GM12878 (cell line): ENCODE measurements at regions not wholly inside any gene's neighbourhood (a gene's known extent, or its start where the extent isn't known, plus 50 kb on each side); places are given as distances from the start of the nearest gene placed in this dataset.

Source experiments
- ATAC-seq: fragments of 200-7000 bp; cut with Tn5 transposase; 3 replicates; pipeline ENCODE4 v1.9.1; 2020; ENCODE audit warnings: mild to moderate bottlenecking, moderate library complexity
- BruUV-seq: library from RNA; stranded (reverse); fragments of 400-500 nt; replicated peaks from 2 replicates; lab custom pipeline; 2021; lab: Mats Ljungman, UMichigan
- CTCF ChIA-PET: fragments of 300-600 bp; sonication (Branson Sonifier 250); formaldehyde crosslinking; extraction: SDS; loops from one replicate; lab custom pipeline; 2021; ENCODE audit warnings: inconsistent platforms; lab: Yijun Ruan, JAX
- POLR2A ChIA-PET: fragments of 350-600 bp; formaldehyde crosslinking; extraction: SDS; loops from one replicate; lab custom pipeline; 2021; ENCODE audit warnings: inconsistent platforms; lab: Charles Lee
- RAD21 ChIA-PET: fragments of 300-600 bp; sonication (Branson Sonifier 250); formaldehyde crosslinking; loops from one replicate; lab custom pipeline; 2023; ENCODE audit warnings: antibody characterized with exemption; ENCODE audit not compliant: unreplicated experiment; lab: Charles Lee
- SMC1A ChIA-PET: fragments of 300-600 bp; sonication (Branson Sonifier 250); formaldehyde crosslinking; loops from one replicate; lab custom pipeline; 2023; ENCODE audit not compliant: unreplicated experiment, uncharacterized antibody; lab: Charles Lee
- DNase-seq: peaks from one replicate; pipeline ENCODE4 v3.0.0-alpha.2; 2011; ENCODE audit warnings: low read depth, low spot score
- FAIRE-seq: peaks from 3 replicates; lab custom pipeline; 2011; peaks lifted over from hg19 to GRCh38; lab: Jason Lieb, UNC
- H2AFZ ChIP-seq: 2 replicates; pipeline ENCODE4 v1.6.0; 2011; ENCODE audit warnings: low read depth, low read length, control low read depth; ENCODE audit not compliant: control insufficient read depth
- H3K27ac ChIP-seq: 2 replicates; pipeline ENCODE4 v1.5.1; 2011; ENCODE audit warnings: control low read depth; ENCODE audit not compliant: control insufficient read depth, insufficient read depth
- H3K27me3 ChIP-seq, 2 experiments: replicated peaks in 1 of 2; 2 replicates each; pipeline versions ENCODE4 v1.6.0 to v1.6.1; 2011; ENCODE audit warnings: low read length in 1 of 2; ENCODE audit not compliant: control insufficient read depth in 2 of 2, insufficient read depth in 2 of 2
- H3K36me3 ChIP-seq, 2 experiments: 2 replicates each; pipeline ENCODE4 v1.5.1; 2011; ENCODE audit warnings: low read length in 1 of 2; ENCODE audit not compliant: control insufficient read depth in 2 of 2, insufficient read depth in 2 of 2
- H3K4me1 ChIP-seq: 2 replicates; pipeline ENCODE4 v1.6.1; 2011; ENCODE audit warnings: mild to moderate bottlenecking, low read length, moderate library complexity, mixed read lengths; ENCODE audit not compliant: control insufficient read depth, insufficient read depth
- H3K4me2 ChIP-seq: 2 replicates; pipeline ENCODE4 v1.6.0; 2011; ENCODE audit warnings: control low read depth; ENCODE audit not compliant: control insufficient read depth, insufficient read depth
- H3K4me3 ChIP-seq: fragments of 200-600 bp; sonication (generic); 2 replicates; pipeline ENCODE4 v1.5.1; 2016
- H3K79me2 ChIP-seq: 2 replicates; pipeline ENCODE4 v1.6.0; 2011; ENCODE audit warnings: low read length; ENCODE audit not compliant: control insufficient read depth, insufficient read depth
- H3K9ac ChIP-seq: 2 replicates; pipeline ENCODE4 v1.8.0; 2011; ENCODE audit warnings: low read length, control low read depth, mixed read lengths; ENCODE audit not compliant: control insufficient read depth, insufficient read depth
- H3K9me3 ChIP-seq: replicated peaks from 3 replicates; pipeline ENCODE4 v1.5.1; 2011; ENCODE audit warnings: mild to moderate bottlenecking, low read length; ENCODE audit not compliant: control insufficient read depth, insufficient read depth
- H4K20me1 ChIP-seq: 2 replicates; pipeline ENCODE4 v1.6.0; 2011; ENCODE audit not compliant: control insufficient read depth, insufficient read depth
- ATF7 ChIP-seq: fragments of 450-650 bp; IDR thresholded peaks from 2 replicates; pipeline ENCODE4 v1.6.1; 2016; ENCODE audit warnings: low read depth, mild to moderate bottlenecking
- CREB1 ChIP-seq: IDR thresholded peaks from 2 replicates; pipeline ENCODE4 v1.6.1; 2012; ENCODE audit warnings: low read depth, mild to moderate bottlenecking, inconsistent platforms
- CREM ChIP-seq: IDR thresholded peaks from 2 replicates; pipeline ENCODE4 v1.6.1; 2014; ENCODE audit warnings: antibody characterized with exemption, low read depth
- HCFC1 ChIP-seq: fragments of 150-350 bp; IDR thresholded peaks from 2 replicates; pipeline ENCODE4 v1.6.1; 2014; ENCODE audit warnings: low read length
- IKZF1 ChIP-seq: fragments of 450-650 bp; conservative IDR thresholded peaks from 2 replicates; pipeline ENCODE4 v1.6.1; 2017; ENCODE audit warnings: antibody characterized with exemption, mild to moderate bottlenecking
- IRF4 ChIP-seq: IDR thresholded peaks from 2 replicates; pipeline ENCODE4 v1.6.1; 2011; ENCODE audit warnings: low read depth, low read length
- NRF1 ChIP-seq: conservative IDR thresholded peaks from 2 replicates; pipeline ENCODE4 v1.6.1; 2011; ENCODE audit warnings: mild to moderate bottlenecking, low read depth, low read length, improper control_type of control experiment
- PAX5 ChIP-seq: IDR thresholded peaks from 2 replicates; pipeline ENCODE4 v1.6.1; 2011; ENCODE audit warnings: low read depth, low read length, borderline replicate concordance
- POLR2A ChIP-seq: IDR thresholded peaks from 2 replicates; pipeline ENCODE4 v1.6.1; 2011; ENCODE audit warnings: low read depth, mild to moderate bottlenecking, low read length
- RAD21 ChIP-seq: IDR thresholded peaks from 2 replicates; pipeline ENCODE4 v1.6.1; 2011; ENCODE audit warnings: mild to moderate bottlenecking, low read depth, low read length, moderate library complexity; ENCODE audit not compliant: insufficient read depth
- RBBP5 ChIP-seq: fragments of 200-600 bp; sonication (generic); conservative IDR thresholded peaks from 2 replicates; pipeline ENCODE4 v1.6.1; 2016
- RELA ChIP-seq: fragments of 450-650 bp; IDR thresholded peaks from 2 replicates; pipeline ENCODE4 v1.8.0; 2014; ENCODE audit warnings: borderline replicate concordance; ENCODE audit not compliant: partially characterized antibody
- SMC3 ChIP-seq: IDR thresholded peaks from 2 replicates; pipeline ENCODE4 v1.6.1; 2011; ENCODE audit warnings: low read length, improper control_type of control experiment, borderline replicate concordance
- SRF ChIP-seq, 2 experiments: IDR thresholded peaks; 2 replicates each; pipeline ENCODE4 v1.6.1; 2011; ENCODE audit warnings: low read depth in 2 of 2, low read length in 2 of 2, mild to moderate bottlenecking in 1 of 2, moderate library complexity in 1 of 2
- TCF3 ChIP-seq: IDR thresholded peaks from 2 replicates; pipeline ENCODE4 v1.6.1; 2012; ENCODE audit warnings: low read depth, mild to moderate bottlenecking, low read length, borderline replicate concordance; ENCODE audit not compliant: insufficient read depth
- YY1 ChIP-seq: IDR thresholded peaks from 2 replicates; pipeline ENCODE4 v1.6.1; 2011; ENCODE audit warnings: low read depth, mild to moderate bottlenecking, low read length
- ZNF217 ChIP-seq: fragments of 450-650 bp; IDR thresholded peaks from 2 replicates; pipeline ENCODE4 v1.6.1; 2017; ENCODE audit warnings: antibody characterized with exemption, mild to moderate bottlenecking
- WGBS: methylation state at CpG from one replicate; pipeline ENCODE4 v1.1.6; 2016; ENCODE audit warnings: low lambda C conversion rate; ENCODE audit not compliant: insufficient replicate concordance, insufficient coverage; ENCODE audit errors: missing lambda C conversion rate; 5-methylcytosine and 5-hydroxymethylcytosine counted together
- in situ Hi-C: fragments of 300-500 bp; cut with MboI; formaldehyde crosslinking; loops from 9 replicates; pipeline ENCODE4 v1.14.3; 2018; ENCODE audit warnings: mixed read lengths
- intact Hi-C: fragments of 100-400 bp; cut with micrococcal nuclease; formaldehyde crosslinking; loops from one replicate; pipeline ENCODE4 v1.14.2; 2022; ENCODE audit not compliant: unreplicated experiment
- TF ChIP-seq, protein P1 (sequence below): fragments of 450-650 bp; IDR thresholded peaks from 2 replicates; pipeline ENCODE4 v1.6.1; 2018; ENCODE audit warnings: mild to moderate bottlenecking, low read depth, moderate library complexity; ENCODE audit not compliant: partially characterized antibody
- TF ChIP-seq, protein P2 (sequence below): IDR thresholded peaks from 2 replicates; pipeline ENCODE4 v1.6.1; 2011; ENCODE audit warnings: mild to moderate bottlenecking, low read depth, low read length, moderate library complexity; ENCODE audit not compliant: insufficient replicate concordance
- TF ChIP-seq, protein P3 (sequence below), 3 experiments: IDR thresholded peaks in 2 of 3; conservative IDR thresholded peaks in 1 of 3; 2 replicates each; pipeline ENCODE4 v1.5.1; 2011; ENCODE audit warnings: low read depth in 3 of 3, low read length in 3 of 3, mild to moderate bottlenecking in 3 of 3, control low read depth in 2 of 3, moderate library complexity in 2 of 3, inconsistent platforms in 1 of 3, mixed read lengths in 1 of 3; ENCODE audit not compliant: control insufficient read depth in 2 of 3, insufficient read depth in 1 of 3; ENCODE audit errors: extremely low read depth in 1 of 3

DNA sequence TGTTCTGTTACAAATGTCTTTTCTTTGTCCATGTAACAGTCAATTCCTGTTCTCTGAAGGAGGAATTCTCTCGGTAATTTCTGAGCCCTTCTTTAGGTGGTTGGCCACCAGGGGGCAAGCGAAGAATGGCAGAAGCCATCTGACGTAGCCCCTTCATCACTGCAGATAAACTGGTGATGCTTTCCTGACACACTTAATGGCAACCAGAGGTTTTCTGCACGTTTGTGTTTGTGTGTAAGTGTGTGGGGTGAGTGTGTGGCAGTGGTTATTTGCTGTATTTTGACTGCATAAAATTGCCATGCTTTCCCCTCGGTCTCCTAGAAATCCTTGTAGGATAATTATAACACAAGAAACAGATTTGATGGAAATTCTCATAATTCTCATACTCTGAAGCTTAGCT, 64.8 kb upstream of the STOX2 start:
- ATAC-seq, result peak; percentile 92
- CTCF ChIA-PET, result interaction anchor here (0.7 to 3.1 kb wide), 6 partner anchors 9 to 1294 kb away, joined by 3 to 18 read pairs (median 5); no protein-coding TSS in a partner anchor
- WGBS, result 19% methylated on average over 5 of the region's 5 CpGs

More for the DNA sequence above, 64.8 kb upstream of the STOX2 start:
- H3K79me2 ChIP-seq, result no peaks in the 10 kb centered on the region
- no TSS peak for BruUV-seq
- no peaks in the 10 kb centered on the region for H4K20me1 ChIP-seq
- no peak overlapping the region for H3K4me3 ChIP-seq
- in situ Hi-C loops, result no loop called here
- ChIA-PET POLR2A (no interaction called here), RAD21 (interaction anchor here (0.7 to 1.8 kb wide), 3 partner anchors 259 to 1294 kb away, joined by 3 to 5 read pairs (median 4); no protein-coding TSS in a partner anchor), SMC1A (interaction anchor here (2.3 kb wide), 1 partner anchor 259 kb away, joined by 7 read pairs; no protein-coding TSS in a partner anchor)
- H3K27ac ChIP-seq, result no peak overlapping the region
- no peak for FAIRE-seq
- H3K9ac ChIP-seq, result no peak overlapping the region
- peak; percentile 5 for DNase-seq
- intact Hi-C loops, result loop anchor here (1.0 to 5.0 kb wide), 4 partner anchors 260 to 410 kb away; no protein-coding TSS in a partner anchor
- no peaks in the 10 kb centered on the region for H3K36me3 ChIP-seq
- H3K4me2 ChIP-seq, result no peak overlapping the region
- no peaks in the 10 kb centered on the region for H3K27me3 ChIP-seq
- H3K9me3 ChIP-seq, result no peaks in the 10 kb centered on the region
- TF ChIP-seq ZNF217 (no peak), POLR2A (no peak), CREB1 (peak; percentile 56; the same call in 1 of the 2 replicates), TCF3 (no peak), RBBP5 (no peak), NRF1 (no peak), ATF7 (peak; percentile 27; the same call in 1 of the 2 replicates), RAD21 (peak; percentile 93), IKZF1 (no peak), IRF4 (no peak), YY1 (peak; percentile 80), PAX5 (no peak), SMC3 (peak; percentile 92), RELA (no peak), SRF (IDR thresholded peaks at IDR 0.05; ENCODE audit: low read depth in 2 of 2, low read length in 2 of 2) (no peak), HCFC1 (no peak), CREM (peak; percentile 45; the same call in 1 of the 2 replicates)
- TF ChIP-seq, protein P1, sequence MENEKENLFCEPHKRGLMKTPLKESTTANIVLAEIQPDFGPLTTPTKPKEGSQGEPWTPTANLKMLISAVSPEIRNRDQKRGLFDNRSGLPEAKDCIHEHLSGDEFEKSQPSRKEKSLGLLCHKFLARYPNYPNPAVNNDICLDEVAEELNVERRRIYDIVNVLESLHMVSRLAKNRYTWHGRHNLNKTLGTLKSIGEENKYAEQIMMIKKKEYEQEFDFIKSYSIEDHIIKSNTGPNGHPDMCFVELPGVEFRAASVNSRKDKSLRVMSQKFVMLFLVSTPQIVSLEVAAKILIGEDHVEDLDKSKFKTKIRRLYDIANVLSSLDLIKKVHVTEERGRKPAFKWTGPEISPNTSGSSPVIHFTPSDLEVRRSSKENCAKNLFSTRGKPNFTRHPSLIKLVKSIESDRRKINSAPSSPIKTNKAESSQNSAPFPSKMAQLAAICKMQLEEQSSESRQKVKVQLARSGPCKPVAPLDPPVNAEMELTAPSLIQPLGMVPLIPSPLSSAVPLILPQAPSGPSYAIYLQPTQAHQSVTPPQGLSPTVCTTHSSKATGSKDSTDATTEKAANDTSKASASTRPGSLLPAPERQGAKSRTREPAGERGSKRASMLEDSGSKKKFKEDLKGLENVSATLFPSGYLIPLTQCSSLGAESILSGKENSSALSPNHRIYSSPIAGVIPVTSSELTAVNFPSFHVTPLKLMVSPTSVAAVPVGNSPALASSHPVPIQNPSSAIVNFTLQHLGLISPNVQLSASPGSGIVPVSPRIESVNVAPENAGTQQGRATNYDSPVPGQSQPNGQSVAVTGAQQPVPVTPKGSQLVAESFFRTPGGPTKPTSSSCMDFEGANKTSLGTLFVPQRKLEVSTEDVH, result no peak
- TF ChIP-seq, protein P2, sequence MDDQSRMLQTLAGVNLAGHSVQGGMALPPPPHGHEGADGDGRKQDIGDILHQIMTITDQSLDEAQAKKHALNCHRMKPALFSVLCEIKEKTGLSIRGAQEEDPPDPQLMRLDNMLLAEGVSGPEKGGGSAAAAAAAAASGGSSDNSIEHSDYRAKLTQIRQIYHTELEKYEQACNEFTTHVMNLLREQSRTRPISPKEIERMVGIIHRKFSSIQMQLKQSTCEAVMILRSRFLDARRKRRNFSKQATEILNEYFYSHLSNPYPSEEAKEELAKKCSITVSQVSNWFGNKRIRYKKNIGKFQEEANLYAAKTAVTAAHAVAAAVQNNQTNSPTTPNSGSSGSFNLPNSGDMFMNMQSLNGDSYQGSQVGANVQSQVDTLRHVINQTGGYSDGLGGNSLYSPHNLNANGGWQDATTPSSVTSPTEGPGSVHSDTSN, result no peak
- TF ChIP-seq, protein P3, sequence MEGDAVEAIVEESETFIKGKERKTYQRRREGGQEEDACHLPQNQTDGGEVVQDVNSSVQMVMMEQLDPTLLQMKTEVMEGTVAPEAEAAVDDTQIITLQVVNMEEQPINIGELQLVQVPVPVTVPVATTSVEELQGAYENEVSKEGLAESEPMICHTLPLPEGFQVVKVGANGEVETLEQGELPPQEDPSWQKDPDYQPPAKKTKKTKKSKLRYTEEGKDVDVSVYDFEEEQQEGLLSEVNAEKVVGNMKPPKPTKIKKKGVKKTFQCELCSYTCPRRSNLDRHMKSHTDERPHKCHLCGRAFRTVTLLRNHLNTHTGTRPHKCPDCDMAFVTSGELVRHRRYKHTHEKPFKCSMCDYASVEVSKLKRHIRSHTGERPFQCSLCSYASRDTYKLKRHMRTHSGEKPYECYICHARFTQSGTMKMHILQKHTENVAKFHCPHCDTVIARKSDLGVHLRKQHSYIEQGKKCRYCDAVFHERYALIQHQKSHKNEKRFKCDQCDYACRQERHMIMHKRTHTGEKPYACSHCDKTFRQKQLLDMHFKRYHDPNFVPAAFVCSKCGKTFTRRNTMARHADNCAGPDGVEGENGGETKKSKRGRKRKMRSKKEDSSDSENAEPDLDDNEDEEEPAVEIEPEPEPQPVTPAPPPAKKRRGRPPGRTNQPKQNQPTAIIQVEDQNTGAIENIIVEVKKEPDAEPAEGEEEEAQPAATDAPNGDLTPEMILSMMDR (IDR thresholded peaks at IDR 0.05 in 2 of 3, conservative IDR thresholded peaks at IDR 0.05 in 1 of 3; ENCODE audit: control insufficient read depth in 2 of 3, extremely low read depth in 1 of 3, insufficient read depth in 1 of 3, low read depth in 3 of 3, low read length in 3 of 3), result peak; percentile 81 to 89 (median 88)
- no peak overlapping the region for H2AFZ ChIP-seq
- H3K4me1 ChIP-seq, result no peaks in the 10 kb centered on the region
